Skin of body (tissue), 1 donor: ENCODE measurements at regions not wholly inside any gene's neighbourhood (a gene's known extent, or its start where the extent isn't known, plus 50 kb on each side); places are given as distances from the start of the nearest gene placed in this dataset.
A peak's percentile ranks its signal among the peaks of the same experiment; 100 is the strongest.

Experiments used
- DNase-seq: peaks from one replicate; lab custom pipeline; 2025; lab: John Stamatoyannopoulos, UW

DNA sequence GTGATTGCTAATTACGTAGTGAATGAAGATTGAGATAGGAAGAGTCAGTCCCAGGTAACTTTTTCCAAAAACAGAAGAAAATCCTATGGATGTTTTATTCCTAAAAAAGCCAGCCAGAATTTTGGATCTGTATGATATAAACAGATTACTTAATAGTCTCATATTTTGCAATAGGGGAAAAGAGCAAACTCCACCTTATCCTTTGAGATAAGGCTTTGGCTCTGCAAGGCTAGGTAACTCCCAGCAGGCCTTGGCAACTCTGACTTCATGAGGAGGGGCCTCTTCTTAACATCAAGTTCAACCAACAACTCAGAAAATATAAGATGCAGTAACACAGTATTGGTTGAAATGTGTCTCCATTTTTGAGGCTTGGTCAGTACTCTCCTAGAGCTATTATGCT, 98.7 kb upstream of the SLC4A4 start:
- DNase-seq, result no peak

DNA sequence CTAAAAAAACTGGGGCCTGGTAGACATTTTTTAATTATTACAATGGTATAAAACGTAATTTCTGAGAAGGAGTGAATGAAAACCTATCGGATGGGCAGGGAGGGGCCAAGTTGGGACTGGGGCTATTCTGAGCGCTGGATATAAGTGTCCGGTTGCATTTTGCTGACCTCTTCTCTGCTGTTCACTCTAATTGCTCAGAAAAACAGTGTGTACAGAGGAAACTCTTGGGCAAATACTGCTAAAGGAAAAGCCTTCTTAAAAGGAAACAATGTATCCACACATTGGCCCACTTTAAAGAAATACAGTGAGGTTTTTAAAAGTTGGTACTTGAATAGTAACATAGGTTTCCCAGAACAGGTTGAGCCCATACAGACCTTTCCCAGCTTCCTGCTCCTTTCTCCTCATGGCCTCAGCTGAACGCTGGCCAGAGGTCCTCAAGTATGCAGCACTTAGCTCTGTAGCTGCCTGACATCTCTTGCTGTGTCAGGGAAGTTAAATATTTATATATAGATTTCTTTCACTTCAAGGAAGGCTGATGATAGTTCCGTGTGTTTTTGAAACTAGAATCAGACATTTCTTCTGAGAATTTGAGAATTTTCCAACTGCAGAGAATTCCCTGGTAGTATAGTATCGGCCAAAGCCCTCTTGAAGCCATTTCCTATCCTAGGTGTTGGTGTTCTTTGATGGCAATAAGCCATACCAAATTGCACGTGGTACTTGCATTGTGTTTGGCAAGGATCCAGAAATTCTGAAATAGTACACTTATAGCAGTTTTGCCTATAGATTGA, 97.1 kb upstream of the SLC4A4 start:
- DNase-seq, result no peak

DNA sequence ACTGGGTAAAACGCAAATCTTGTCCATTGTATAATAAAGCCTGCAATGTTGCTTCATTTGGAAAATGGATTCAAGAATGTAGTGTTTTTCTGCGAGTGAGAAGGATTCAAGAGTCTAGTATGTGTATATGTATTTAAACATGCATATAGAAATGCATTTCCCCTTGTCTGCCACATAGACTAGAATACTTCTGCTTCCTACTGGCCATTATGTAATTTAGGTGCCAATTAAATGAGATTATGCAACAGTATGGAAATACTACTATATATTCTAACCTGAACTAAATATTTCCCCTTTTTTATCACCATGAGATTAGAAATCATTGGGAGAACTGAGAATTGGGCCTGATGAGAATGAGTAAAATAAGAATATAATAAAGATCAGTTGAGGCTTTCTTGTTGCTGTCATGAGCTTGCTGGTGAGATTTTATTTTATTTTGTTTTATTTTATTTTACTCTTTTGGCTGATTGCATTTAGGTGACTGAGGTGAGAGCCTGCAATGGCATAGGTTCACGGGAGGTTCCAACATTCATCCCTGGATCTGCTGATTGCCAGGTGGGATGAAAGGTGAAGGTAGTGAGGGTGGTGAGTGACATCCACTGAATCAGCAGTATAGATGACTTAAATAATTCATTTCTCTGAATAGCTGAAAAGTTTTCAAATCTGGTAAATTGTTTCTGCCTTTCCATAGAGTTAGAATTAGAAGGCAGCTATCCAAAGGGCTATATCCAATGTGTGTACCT, 95.6 kb upstream of the SLC4A4 start:
- DNase-seq, result no peak

DNA sequence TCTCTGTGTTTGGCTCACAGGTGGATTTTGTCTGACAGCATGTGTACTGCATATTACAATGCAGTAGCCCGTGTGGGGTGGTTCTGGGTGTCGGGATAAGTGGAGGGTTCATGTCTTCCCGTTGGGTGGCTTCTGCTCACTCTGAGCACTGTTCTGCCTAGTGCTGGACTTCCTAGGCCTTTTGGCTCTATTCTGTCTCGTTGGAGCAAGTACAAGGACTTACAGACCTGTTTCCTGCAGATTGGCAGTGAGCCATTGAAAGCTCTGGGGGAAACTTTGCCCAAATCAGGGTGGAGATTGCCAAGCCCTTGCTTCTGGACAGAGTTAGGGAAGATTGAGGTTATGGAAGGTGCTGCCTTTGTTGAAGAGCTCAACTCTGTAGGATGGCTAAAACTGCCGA, 91.1 kb upstream of the SLC4A4 start:
- DNase-seq, result no peak

DNA sequence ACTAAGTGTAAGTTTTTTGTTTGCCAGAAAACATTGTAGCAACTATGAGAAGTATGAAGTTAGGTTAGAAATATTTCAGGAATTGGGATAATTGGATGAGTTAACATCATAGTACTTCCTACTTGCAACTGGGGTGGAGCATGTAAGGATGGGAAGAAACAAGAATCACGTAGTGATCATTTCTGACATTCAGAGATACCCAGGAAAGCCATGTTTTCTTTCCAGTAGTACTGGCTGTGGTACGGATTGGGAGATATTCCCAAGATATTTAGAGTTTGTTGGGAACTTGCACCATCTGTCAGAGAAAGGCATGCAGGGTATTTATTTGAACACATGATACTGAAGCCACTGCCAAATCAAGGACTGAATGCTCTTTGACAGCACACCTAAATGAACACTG, 87.6 kb upstream of the SLC4A4 start:
- DNase-seq, result no peak

DNA sequence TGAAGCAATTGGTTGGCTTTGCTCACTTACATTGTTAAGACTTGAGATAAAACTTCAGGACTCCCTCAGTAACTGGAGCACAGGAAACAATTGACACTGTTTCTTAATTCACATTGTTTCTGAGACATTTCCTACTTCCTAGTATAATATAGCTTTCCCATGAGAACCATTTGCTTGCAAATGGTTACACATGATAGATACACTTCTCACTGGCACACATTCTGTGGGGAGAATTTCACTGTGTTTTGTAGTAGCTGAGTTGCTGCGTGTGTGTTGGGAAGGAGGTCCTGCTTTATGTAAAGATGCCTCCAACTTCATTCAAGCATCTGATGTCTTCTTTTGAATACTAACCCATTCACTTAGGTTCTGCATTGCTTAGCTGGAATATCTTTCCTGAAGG, 85.3 kb upstream of the SLC4A4 start:
- DNase-seq, result no peak

DNA sequence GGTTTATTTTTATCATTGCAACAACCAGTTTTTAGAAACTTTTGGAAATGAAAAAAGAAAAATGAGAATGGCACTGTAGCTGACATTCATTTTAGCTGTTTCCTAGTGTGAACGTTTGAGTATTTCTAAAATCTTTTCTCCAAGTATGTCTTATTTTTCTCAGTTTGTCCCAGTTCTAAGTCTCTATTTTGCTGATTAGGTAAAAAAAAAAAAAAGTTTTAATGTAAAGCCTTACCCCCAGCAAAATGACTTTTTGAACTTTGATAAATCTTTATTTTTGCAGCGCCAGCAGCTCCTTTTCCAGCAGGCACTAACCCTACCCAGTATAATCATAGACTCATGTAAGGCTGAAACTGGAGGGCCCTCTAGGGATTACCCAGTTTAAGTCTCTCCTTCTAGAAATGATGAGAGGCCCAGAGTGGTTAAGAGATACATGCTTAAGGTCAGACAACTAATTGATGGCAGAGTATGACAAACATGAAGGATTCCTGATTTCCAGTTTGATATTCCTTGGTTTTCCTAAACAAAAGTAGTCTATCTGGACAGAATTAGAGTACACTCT, 84.3 kb upstream of the SLC4A4 start:
- no peak for DNase-seq

DNA sequence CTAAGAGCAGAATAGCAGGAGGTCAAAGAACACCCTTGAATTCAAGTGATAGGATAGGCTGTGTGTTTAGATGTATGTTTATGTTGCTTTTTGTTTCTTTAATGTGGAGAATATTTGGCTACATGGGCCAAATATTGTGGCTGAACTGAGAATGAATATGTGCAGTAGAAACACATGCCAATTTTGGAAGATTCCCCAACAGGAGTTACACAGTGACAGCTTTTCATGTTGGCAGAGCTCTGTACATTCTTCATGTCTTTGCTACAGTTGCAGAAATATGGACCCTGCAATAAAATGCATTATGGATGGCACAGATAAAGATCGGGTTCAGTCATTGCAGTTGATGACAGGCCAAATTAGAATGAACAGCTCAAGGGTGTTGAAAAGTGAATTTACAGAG, 82.8 kb upstream of the SLC4A4 start:
- DNase-seq, result peak; percentile 12

DNA sequence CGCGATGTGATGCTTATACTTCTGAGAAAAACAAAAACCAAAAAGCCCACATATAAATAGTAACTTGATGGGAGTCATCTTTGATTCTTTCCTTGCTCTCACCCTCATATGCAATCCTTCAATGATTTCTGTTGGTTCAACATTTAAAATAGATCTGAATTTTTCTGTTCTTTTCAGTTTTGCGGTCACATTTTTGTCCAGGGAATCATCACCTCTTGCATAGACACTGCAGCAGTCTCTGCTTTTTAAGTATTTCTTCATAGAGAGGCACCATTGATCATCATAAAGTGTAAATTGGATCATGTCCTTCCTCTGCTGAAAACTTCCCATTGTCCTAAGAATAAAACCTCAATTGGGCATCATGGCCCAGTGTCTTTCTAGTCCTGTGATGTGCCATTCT, 81.1 kb upstream of the SLC4A4 start:
- no peak for DNase-seq

DNA sequence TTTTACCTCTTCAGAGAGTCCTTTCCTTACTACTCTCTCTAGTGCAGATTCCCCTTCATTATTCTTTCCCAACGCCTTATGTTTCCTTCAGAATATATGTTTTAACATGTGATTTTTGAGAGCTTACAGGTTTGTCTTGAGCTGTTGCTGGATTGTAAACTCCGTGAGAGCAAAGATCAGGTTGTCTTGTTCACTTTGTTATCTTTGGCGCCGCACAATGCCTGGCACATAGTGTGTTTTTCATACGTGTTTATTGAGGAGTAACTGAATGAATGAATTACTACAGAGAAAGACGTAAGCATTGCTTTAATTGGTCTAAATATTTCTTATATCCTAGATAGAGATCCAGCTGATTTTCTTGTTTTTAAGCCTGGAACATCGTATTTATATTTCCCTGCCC, 80.5 kb upstream of the SLC4A4 start:
- DNase-seq, result no peak

DNA sequence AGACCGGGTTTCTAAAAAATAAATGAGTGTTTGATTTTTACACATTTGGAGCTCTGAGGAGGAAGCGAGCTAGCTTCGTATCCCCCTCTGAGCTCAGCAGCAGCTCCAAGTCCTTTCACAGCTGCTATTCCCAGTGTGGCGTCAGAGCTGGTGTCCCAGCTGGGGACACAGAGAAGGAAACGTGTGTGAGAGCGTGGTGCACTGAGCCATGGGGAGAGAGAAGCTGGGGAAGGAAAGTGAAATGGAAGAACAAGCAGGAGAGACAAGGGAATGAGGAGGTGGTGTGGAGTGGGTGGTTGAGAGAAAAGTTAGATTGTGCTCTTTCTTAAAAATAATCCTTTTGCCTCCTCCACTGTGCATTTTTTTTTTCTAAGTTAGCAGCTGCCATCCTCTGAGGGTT, 79.5 kb upstream of the SLC4A4 start:
- no peak for DNase-seq

DNA sequence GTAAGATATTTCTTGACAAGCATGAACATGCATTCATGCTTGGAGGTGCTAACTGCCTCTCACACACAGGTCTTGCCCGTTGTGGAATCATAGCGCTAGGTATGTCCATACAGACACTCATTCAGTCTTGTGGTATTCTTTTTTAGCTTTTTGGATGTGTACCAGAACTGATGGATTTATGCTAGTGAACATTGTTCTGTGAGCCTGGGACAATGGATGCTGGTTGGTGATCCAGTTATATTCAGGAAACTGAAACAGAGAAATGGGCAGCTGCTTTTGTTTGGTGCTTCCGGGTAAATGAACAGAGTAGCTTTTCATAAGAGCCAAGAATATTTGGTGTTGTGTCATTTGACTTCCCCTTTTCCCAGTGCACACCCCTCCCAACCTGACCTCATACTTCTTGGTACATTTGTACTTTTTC, 78.9 kb upstream of the SLC4A4 start:
- no peak for DNase-seq

DNA sequence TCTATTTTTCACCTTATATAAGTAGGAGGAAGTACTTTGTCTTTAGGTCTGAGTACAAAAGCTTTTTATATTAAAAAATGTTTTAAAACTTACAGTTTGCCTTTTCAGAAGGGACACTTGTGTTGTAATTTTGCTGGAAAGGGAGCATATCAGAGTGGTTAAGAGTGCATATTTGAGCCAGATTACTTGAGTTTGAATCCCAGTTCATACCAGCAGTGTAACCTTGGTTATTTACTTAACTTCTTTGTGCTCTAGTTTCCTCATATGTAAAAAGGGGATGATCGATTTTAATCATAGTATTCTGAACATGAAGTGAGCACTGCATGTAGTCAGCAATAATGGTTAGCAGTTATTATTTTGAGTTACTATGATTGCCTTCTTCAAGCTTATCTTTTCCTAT, 78.3 kb upstream of the SLC4A4 start:
- DNase-seq, result no peak

DNA sequence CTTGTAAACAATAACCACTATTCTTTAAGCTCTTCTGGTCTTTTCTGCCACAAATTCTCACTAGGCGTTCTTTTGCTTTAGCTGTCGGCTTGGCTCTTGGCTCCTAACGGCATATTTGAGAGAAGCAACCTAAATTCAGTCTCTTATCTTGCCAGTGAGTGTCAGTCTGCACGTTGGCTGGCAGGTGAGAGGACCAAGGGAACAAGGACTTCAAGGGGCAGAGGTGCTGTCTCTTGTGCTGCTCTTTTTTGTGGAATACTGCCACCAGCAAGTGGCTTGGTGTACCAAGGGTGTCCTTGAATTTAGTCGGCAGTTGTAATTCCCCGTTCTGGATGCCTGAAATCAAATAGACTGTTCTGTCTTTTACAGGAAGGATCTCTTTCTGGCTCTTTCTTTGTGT, 77.8 kb upstream of the SLC4A4 start:
- no peak for DNase-seq

DNA sequence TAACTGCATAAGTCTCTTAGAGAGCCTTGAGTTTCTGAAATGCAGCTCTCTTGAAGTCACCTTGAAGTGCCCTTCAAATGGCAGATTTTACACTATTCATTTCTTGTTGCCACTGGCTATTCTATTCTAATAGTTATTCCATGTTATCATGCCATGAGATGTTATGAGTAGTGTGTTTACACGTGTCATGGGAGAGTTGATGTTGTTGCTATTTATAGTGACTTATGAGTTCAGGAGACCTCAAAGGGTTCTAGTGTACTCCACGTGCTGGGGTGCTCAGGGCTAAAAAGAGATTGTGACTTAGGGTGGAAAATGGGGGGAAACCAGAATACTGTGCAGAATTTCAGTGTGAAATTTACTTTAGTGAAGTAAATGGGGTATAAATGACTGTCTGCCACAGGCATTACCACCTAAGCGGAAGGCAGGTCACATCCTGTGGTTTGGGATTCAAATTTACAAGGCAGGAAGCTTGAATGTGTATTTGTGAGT, 77.1 kb upstream of the SLC4A4 start:
- DNase-seq, result no peak

DNA sequence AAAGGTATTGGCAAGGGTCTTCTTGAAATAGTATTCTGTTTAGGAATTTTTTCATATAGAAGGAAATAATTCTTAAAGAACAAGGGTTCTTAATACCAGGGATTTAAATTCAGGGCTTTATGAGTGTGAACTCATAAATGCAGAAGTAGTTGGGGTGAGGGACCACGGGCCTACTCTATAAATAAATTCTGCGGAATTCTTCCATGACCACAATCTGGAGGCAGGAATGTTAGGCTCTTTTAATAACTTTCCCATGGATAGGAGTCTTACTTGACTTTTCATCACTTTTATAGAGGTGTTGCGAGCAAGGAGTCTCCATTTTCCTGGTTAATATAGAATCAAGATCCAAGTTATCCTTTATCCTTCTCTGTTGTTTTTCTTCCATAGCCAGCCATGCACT, 76.7 kb upstream of the SLC4A4 start:
- peak; percentile 12 for DNase-seq

DNA sequence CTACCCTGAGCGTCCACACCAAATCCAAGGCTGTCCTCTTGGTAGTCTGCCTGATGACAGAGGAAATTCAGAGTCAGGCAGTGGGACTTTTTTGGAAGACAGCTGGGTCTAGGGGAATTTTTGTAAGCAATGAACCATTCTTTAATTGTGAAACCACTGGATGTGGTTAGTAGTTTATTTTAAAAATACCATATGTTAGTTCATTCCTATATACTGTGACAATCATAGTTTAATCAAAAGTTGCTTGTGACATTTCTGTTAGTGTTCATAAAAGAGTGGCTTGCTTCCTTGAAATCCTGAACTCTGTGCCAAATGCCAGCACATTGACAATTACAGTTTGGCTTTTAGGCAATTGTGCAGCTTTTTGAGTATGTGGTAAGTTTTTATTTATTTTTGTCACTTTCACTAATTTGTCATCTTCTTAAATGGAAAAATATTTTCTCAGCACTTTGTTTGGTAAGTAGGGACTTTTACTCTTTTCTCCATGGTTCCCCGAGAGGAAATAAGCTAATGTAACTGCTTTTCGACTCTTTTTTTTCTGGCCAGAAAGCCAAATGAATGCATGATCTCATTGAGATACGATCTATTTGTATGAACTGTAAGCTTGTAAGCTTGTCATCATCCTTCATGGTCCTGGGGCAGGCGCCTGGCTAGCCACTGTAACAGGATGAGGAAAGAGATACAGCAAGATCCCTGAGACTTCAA, 72.6 kb upstream of the SLC4A4 start:
- peak; percentile 94 for DNase-seq

DNA sequence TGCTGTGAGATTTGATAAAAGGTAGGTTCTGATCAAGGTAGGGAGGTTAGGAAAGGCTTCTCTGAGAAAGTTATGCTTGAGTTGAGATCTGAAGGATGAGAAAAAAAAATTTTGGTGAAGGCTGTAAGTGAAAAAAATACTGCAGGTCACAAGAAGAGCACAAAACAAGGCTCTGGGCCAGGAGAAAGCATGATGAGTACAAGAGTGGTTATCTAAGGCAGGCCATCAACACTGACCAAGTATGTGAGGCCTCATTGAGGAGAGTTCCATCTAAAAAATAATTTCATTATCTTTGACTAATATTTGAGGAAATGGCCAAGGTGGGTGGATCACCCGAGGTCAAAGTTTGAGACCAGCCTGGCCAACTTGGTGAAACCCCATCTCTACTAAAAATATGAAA, 71.6 kb upstream of the SLC4A4 start:
- no peak for DNase-seq

DNA sequence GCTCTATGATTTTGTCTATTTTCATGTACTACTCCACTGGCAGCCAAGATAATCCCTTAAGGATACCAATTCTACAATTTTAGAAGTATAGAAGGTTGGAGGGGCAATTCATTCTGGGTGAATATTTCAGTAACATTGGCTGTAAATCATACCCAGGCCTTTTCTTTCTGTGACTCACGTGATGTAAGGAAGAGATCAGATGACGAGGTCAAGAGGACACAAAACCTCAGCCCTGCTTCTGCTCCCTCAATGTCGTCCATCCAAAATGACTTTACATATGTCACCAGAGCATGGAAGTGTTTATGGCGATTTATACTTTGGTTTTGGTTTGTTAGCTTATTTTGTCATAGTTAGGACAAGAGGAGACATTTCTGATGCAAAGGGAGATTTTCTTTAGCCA, 70.7 kb upstream of the SLC4A4 start:
- DNase-seq, result no peak

DNA sequence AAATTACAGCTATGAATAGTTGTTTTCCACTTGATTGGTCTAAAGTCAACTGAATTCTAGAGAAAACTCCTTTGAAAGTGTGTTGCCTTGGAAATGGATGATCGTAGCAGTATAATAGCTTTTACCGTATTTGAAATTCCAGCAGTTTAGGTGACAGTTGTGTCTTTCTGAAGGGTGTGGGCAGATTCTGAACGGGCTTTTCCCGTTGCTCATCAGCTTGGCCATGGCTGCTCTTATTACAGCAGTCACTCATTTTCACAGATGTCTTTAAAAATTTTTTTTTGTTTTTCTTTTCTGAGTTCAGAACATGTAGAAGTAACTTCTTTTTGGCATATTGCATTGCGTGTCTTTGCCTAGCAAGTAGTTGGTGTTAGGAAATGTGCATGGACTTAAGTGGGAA, 69.6 kb upstream of the SLC4A4 start:
- no peak for DNase-seq

DNA sequence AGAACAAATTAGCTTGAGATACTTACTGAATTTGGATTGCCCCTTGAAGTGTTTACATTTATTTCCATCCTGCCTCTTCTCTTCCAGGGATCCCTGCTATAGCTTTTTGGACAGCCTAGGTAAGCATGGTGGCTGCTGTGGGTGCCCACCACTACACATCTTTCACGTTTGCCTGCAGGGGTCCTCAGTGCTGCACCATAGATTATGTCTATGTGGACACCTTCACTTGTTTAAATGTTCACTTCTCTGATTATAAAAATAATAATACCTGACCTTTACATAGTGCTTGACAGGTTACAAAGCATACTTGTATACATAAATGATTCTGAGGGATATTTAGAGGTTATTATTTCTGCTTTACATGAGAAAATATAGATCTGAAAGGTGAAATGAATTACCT, 67.9 kb upstream of the SLC4A4 start:
- DNase-seq, result no peak

DNA sequence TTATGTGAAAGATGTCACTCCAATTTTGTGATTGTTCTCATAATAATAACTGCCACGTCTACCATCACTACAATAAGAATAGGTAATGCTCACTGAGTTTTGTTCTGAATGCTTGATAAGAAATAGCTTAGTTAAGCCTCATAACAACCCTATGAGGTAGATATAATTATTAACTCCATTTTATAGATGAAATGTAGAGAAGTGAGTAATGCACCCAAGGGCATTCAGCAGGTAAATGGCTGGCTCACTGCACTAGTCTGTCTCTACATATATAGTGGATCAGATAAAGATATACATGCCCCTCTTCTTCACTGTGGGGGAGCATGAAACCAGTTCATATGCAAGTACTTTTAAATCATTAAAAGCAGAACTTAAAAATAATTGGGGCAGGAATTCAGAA, 65.8 kb upstream of the SLC4A4 start:
- no peak for DNase-seq
